H9 (cell line): ENCODE measurements at regions not wholly inside any gene's neighbourhood (a gene's known extent, or its start where the extent isn't known, plus 50 kb on each side); places are given as distances from the start of the nearest gene placed in this dataset.
A peak's percentile ranks its signal among the peaks of the same experiment; 100 is the strongest.

Experiments
- DNase-seq: peaks from one replicate; pipeline ENCODE4 v3.0.0-alpha.2; 2017
- H2AFZ ChIP-seq: one replicate; pipeline ENCODE4 v1.6.1; 2013; ENCODE audit warnings: mild to moderate bottlenecking, low read length, control low read depth, moderate library complexity
- H2AK5ac ChIP-seq: 2 replicates; pipeline ENCODE4 v1.6.1; 2013; ENCODE audit warnings: low read length, control low read depth, mixed read lengths; ENCODE audit not compliant: insufficient read length
- H2BK120ac ChIP-seq: one replicate; pipeline ENCODE4 v1.6.1; 2013; ENCODE audit warnings: low read depth, mild to moderate bottlenecking, low read length, control low read depth, inconsistent platforms; ENCODE audit not compliant: poor library complexity, severe bottlenecking
- H2BK12ac ChIP-seq: 2 replicates; pipeline ENCODE4 v1.6.1; 2013; ENCODE audit warnings: low read length, control low read depth, mixed read lengths, low read depth; ENCODE audit not compliant: insufficient read length
- H2BK15ac ChIP-seq: 2 replicates; pipeline ENCODE4 v1.6.1; 2013; ENCODE audit warnings: low read depth, low read length, control low read depth
- H2BK20ac ChIP-seq: one replicate; pipeline ENCODE4 v1.6.1; 2013; ENCODE audit warnings: low read depth, mild to moderate bottlenecking, low read length, control low read depth, inconsistent platforms; ENCODE audit not compliant: poor library complexity, severe bottlenecking
- H2BK5ac ChIP-seq: 2 replicates; pipeline ENCODE4 v1.6.1; 2013; ENCODE audit warnings: low read length, control low read depth, mixed read lengths; ENCODE audit not compliant: insufficient read length
- H3K14ac ChIP-seq: 2 replicates; pipeline ENCODE4 v1.6.1; 2013; ENCODE audit warnings: low read length, control low read depth; ENCODE audit not compliant: insufficient read depth
- H3K18ac ChIP-seq: 2 replicates; pipeline ENCODE4 v1.6.1; 2013; ENCODE audit warnings: low read depth, mild to moderate bottlenecking, mixed read lengths, low read length, control low read depth; ENCODE audit not compliant: insufficient read length
- H3K23ac ChIP-seq: 2 replicates; pipeline ENCODE4 v1.6.1; 2013; ENCODE audit warnings: low read length, control low read depth, mixed read lengths, low read depth; ENCODE audit not compliant: insufficient read length
- H3K23me2 ChIP-seq: 2 replicates; pipeline ENCODE4 v1.6.1; 2013; ENCODE audit warnings: low read depth, mild to moderate bottlenecking, mixed read lengths, low read length, control low read depth; ENCODE audit not compliant: insufficient read length, poor library complexity, severe bottlenecking
- H3K27ac ChIP-seq: 2 replicates; pipeline ENCODE4 v1.5.1; 2013; ENCODE audit warnings: low read length, control low read depth, mixed read lengths, low read depth; ENCODE audit not compliant: insufficient read length
- H3K27me3 ChIP-seq: 2 replicates; pipeline ENCODE4 v1.6.1; 2013; ENCODE audit warnings: low read length, control low read depth, inconsistent platforms; ENCODE audit not compliant: insufficient read depth
- H3K4ac ChIP-seq: 2 replicates; pipeline ENCODE4 v1.6.1; 2013; ENCODE audit warnings: low read depth, mild to moderate bottlenecking, control low read depth, inconsistent platforms, low read length, moderate library complexity
- H3K4me1 ChIP-seq: 2 replicates; pipeline ENCODE4 v1.6.1; 2013; ENCODE audit warnings: low read length, control low read depth, inconsistent platforms; ENCODE audit not compliant: insufficient read depth
- H3K4me2 ChIP-seq: 2 replicates; pipeline ENCODE4 v1.6.1; 2013; ENCODE audit warnings: low read length, control low read depth, mixed read lengths; ENCODE audit not compliant: insufficient read length, insufficient read depth
- H3K56ac ChIP-seq: 2 replicates; pipeline ENCODE4 v1.6.1; 2013; ENCODE audit warnings: low read depth, mild to moderate bottlenecking, mixed read lengths, low read length, control low read depth; ENCODE audit not compliant: insufficient read length
- H3K79me1 ChIP-seq: 2 replicates; pipeline ENCODE4 v1.6.1; 2013; ENCODE audit warnings: low read depth, mild to moderate bottlenecking, moderate library complexity, low read length, control low read depth, inconsistent platforms; ENCODE audit not compliant: insufficient read depth, poor library complexity, severe bottlenecking
- H3K79me2 ChIP-seq: 2 replicates; pipeline ENCODE4 v1.6.1; 2013; ENCODE audit warnings: low read length, control low read depth, inconsistent platforms; ENCODE audit not compliant: insufficient read depth
- H3K9ac ChIP-seq: 2 replicates; pipeline ENCODE4 v1.6.1; 2013; ENCODE audit warnings: low read length, control low read depth, mixed read lengths; ENCODE audit not compliant: insufficient read length; ENCODE audit errors: extremely low read depth
- H3K9me3 ChIP-seq: one replicate; pipeline ENCODE4 v1.6.1; 2013; ENCODE audit warnings: low read depth, low read length, inconsistent platforms; ENCODE audit not compliant: control insufficient read depth
- H3T11ph ChIP-seq: one replicate; pipeline ENCODE4 v1.6.1; 2013; ENCODE audit warnings: mild to moderate bottlenecking, low read length, control low read depth, inconsistent platforms
- H4K20me1 ChIP-seq: one replicate; pipeline ENCODE4 v1.6.1; 2013; ENCODE audit not compliant: control insufficient read depth, insufficient read length, insufficient read depth
- H4K5ac ChIP-seq: 2 replicates; pipeline ENCODE4 v1.6.1; 2013; ENCODE audit warnings: low read depth, mild to moderate bottlenecking, mixed read lengths, low read length, control low read depth; ENCODE audit not compliant: insufficient read length
- H4K8ac ChIP-seq: replicated peaks from 2 replicates; pipeline ENCODE4 v1.6.1; 2013; ENCODE audit warnings: low read length, control low read depth, mixed read lengths, low read depth; ENCODE audit not compliant: insufficient read length
- H4K91ac ChIP-seq: 2 replicates; pipeline ENCODE4 v1.6.1; 2013; ENCODE audit warnings: low read depth, mild to moderate bottlenecking, moderate library complexity, mixed read lengths, low read length, control low read depth; ENCODE audit not compliant: insufficient read length
- H3K27ac Mint-ChIP-seq, 3 experiments: 2 replicates in 2 of 3; 3 replicates in 1 of 3; pipeline ENCODE4 v1.8.0; 2020 to 2021; ENCODE audit warnings: mixed read lengths in 3 of 3, mild to moderate bottlenecking in 1 of 3, moderate library complexity in 1 of 3
- H3K27me3 Mint-ChIP-seq: 2 replicates; pipeline ENCODE4 v1.8.0; 2021; ENCODE audit warnings: low read depth, mild to moderate bottlenecking, moderate library complexity, mixed read lengths
- H3K36me3 Mint-ChIP-seq, 3 experiments: 2 replicates in 2 of 3; 3 replicates in 1 of 3; pipeline ENCODE4 v1.8.0; 2020 to 2021; ENCODE audit warnings: low read depth in 3 of 3, mixed read lengths in 3 of 3; ENCODE audit not compliant: insufficient read depth in 1 of 3
- H3K4me1 Mint-ChIP-seq, 2 experiments: 2 replicates each; pipeline ENCODE4 v1.8.0; 2020; ENCODE audit warnings: mixed read lengths in 2 of 2
- H3K4me3 Mint-ChIP-seq, 2 experiments: 2 replicates in 1 of 2; 3 replicates in 1 of 2; pipeline ENCODE4 v1.8.0; 2020 to 2021; ENCODE audit warnings: mild to moderate bottlenecking in 2 of 2, mixed read lengths in 2 of 2, moderate library complexity in 1 of 2
- H3K9me3 Mint-ChIP-seq, 2 experiments: 2 replicates in 1 of 2; 3 replicates in 1 of 2; pipeline ENCODE4 v1.8.0; 2020; ENCODE audit warnings: mild to moderate bottlenecking in 2 of 2, mixed read lengths in 2 of 2, moderate library complexity in 1 of 2
- WGBS: extraction: QIAGEN DNeasy Blood & Tissue Kit; methylation state at CpG from one replicate; pipeline ENCODE4 v1.1.7; 2013; ENCODE audit warnings: missing lambda C conversion rate, low lambda C conversion rate, mixed read lengths; ENCODE audit not compliant: insufficient read length; ENCODE audit errors: extremely low coverage; 5-methylcytosine and 5-hydroxymethylcytosine counted together
- TF ChIP-seq, protein P1 (sequence below): fragments of 200-600 bp; sonication (generic); conservative IDR thresholded peaks from 3 replicates; pipeline ENCODE4 v1.8.0; 2021; ENCODE audit warnings: antibody characterized with exemption, mild to moderate bottlenecking

GRCh38 chr7:69498671-69499070 is 99.6 kb upstream of the AUTS2 start:
- Histone ChIP-seq H3K9me3 (no peaks in the 10 kb centered on the region), H2AK5ac (no peak overlapping the region), H3K79me1 (no peaks in the 10 kb centered on the region), H3K4me1 (no peaks in the 10 kb centered on the region; the same call in 1 of the 2 replicates), H3K4me2 (no peak overlapping the region), H3K79me2 (no peaks in the 10 kb centered on the region), H2BK5ac (no peak overlapping the region), H4K8ac (no peak overlapping the region), H2BK120ac (no peak overlapping the region), H2BK15ac (no peak overlapping the region), H3K9ac (no peak overlapping the region), H4K20me1 (no peaks in the 10 kb centered on the region), H3T11ph (no peak overlapping the region), H3K27me3 (no peaks in the 10 kb centered on the region), H3K23me2 (no peaks in the 10 kb centered on the region), H4K91ac (no peak overlapping the region), H3K27ac (no peak overlapping the region), H2BK20ac (no peak overlapping the region), H3K56ac (no peak overlapping the region), H3K23ac (no peak overlapping the region), H3K4ac (no peak overlapping the region), H3K18ac (no peak overlapping the region), H2BK12ac (no peak overlapping the region), H4K5ac (no peak overlapping the region), H3K14ac (no peak overlapping the region), H2AFZ (no peak overlapping the region)
- Mint-ChIP-seq H3K9me3 (peaks cover 30 to 32% of the 10 kb centered on the region in 2 experiments), H3K27ac (0 out of 7 replicates have a peak overlapping the region, but pooled peaks of 1 of the 3 experiments have one; percentile 5), H3K36me3 (peaks cover 6 to 27% (median 8%) of the 10 kb centered on the region in 3 experiments), H3K4me1 (peaks cover 23 to 30% of the 10 kb centered on the region in 2 experiments), H3K27me3 (peaks cover 5% of the 10 kb centered on the region), H3K4me3 (no peak overlapping the region)
- no peak for DNase-seq
- TF ChIP-seq, protein P1, sequence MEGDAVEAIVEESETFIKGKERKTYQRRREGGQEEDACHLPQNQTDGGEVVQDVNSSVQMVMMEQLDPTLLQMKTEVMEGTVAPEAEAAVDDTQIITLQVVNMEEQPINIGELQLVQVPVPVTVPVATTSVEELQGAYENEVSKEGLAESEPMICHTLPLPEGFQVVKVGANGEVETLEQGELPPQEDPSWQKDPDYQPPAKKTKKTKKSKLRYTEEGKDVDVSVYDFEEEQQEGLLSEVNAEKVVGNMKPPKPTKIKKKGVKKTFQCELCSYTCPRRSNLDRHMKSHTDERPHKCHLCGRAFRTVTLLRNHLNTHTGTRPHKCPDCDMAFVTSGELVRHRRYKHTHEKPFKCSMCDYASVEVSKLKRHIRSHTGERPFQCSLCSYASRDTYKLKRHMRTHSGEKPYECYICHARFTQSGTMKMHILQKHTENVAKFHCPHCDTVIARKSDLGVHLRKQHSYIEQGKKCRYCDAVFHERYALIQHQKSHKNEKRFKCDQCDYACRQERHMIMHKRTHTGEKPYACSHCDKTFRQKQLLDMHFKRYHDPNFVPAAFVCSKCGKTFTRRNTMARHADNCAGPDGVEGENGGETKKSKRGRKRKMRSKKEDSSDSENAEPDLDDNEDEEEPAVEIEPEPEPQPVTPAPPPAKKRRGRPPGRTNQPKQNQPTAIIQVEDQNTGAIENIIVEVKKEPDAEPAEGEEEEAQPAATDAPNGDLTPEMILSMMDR, result no peak
- WGBS, result no CpG with 5 or more reads among the region's 3 CpGs
